ENCODE measurements at regions not wholly inside any gene's neighbourhood (a gene's known extent, or its start where the extent isn't known, plus 50 kb on each side); places are given as distances from the start of the nearest gene placed in this dataset.

DNA sequence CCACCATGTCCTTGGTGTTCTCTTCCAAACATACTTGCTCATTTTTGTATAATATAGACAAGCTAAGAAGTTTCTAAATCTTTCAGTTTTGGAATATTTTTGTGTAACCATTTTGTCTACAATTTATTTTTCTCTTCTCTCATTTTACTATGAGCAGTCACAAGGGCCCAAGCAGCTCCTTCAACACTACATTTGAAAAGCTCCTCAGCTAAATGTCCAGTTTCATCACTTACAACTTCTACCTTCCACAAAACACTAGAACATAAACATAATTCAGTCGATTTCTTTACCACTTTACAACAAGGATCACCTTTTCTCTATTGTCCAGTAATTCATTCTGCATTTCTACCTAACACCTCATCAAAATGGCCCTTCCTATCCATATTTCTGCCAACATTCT lies 554.4 kb downstream of the RAB28 start:
- no peaks in the 10 kb centered on the region for H4K20me1 ChIP-seq (ENCODE audit: insufficient read depth, low read length)
- no peak overlapping the region for H3K27ac ChIP-seq (ENCODE audit: low read depth in 1 of 2, low read length in 2 of 2)
- Mint-ChIP-seq H3K36me3 (no peaks in the 10 kb centered on the region), H3K27ac (no peak overlapping the region), H3K27me3 (ENCODE audit: low read depth in 3 of 3) (no peaks in the 10 kb centered on the region), H3K4me1 (no peaks in the 10 kb centered on the region), H3K9me3 (peaks cover 0 to 6% (median 2%) of the 10 kb centered on the region in 7 donors), H3K4me3 (no peak overlapping the region)
- no peak overlapping the region for H3K4me3 ChIP-seq (replicated peaks in 1 of 3; ENCODE audit: low read depth in 2 of 3, low read length in 3 of 3)
- no peak overlapping the region for H3K4me2 ChIP-seq (replicated peaks; ENCODE audit: extremely low read depth, low read length, poor library complexity, severe bottlenecking)
- no peak for DNase-seq
- intact Hi-C loops (cut with micrococcal nuclease), result no loop called here
- no peak overlapping the region for H3K9ac ChIP-seq (ENCODE audit: insufficient read depth, low read length, poor library complexity, severe bottlenecking)
- no peaks in the 10 kb centered on the region for H3K4me1 ChIP-seq (ENCODE audit: control insufficient read depth in 1 of 2, insufficient read depth in 2 of 2, low read length in 2 of 2)
- WGBS (ENCODE audit: insufficient coverage), result 57% methylated on average over 1 of the region's 1 CpG
- H2AFZ ChIP-seq (ENCODE audit: insufficient read depth, low read depth, low read length, poor library complexity, severe bottlenecking), result no peak overlapping the region
- H3K9me3 ChIP-seq (replicated peaks in 1 of 2; ENCODE audit: control insufficient read depth in 1 of 2, insufficient read depth in 1 of 2, low read length in 2 of 2), result peaks cover 0 to 4% of the 10 kb centered on the region in 2 donors
- H3K36me3 ChIP-seq (replicated peaks in 1 of 2; ENCODE audit: control insufficient read depth in 1 of 2, insufficient read depth in 2 of 2, low read length in 2 of 2), result no peaks in the 10 kb centered on the region
- H3K27me3 ChIP-seq (ENCODE audit: control insufficient read depth in 2 of 2, insufficient read depth in 2 of 2, low read length in 2 of 2), result no peaks in the 10 kb centered on the region
- TF ChIP-seq, protein P1, sequence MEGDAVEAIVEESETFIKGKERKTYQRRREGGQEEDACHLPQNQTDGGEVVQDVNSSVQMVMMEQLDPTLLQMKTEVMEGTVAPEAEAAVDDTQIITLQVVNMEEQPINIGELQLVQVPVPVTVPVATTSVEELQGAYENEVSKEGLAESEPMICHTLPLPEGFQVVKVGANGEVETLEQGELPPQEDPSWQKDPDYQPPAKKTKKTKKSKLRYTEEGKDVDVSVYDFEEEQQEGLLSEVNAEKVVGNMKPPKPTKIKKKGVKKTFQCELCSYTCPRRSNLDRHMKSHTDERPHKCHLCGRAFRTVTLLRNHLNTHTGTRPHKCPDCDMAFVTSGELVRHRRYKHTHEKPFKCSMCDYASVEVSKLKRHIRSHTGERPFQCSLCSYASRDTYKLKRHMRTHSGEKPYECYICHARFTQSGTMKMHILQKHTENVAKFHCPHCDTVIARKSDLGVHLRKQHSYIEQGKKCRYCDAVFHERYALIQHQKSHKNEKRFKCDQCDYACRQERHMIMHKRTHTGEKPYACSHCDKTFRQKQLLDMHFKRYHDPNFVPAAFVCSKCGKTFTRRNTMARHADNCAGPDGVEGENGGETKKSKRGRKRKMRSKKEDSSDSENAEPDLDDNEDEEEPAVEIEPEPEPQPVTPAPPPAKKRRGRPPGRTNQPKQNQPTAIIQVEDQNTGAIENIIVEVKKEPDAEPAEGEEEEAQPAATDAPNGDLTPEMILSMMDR (IDR thresholded peaks at IDR 0.05), result no peak
- no peaks in the 10 kb centered on the region for H3K79me2 ChIP-seq (ENCODE audit: insufficient read depth, low read length)

DNA sequence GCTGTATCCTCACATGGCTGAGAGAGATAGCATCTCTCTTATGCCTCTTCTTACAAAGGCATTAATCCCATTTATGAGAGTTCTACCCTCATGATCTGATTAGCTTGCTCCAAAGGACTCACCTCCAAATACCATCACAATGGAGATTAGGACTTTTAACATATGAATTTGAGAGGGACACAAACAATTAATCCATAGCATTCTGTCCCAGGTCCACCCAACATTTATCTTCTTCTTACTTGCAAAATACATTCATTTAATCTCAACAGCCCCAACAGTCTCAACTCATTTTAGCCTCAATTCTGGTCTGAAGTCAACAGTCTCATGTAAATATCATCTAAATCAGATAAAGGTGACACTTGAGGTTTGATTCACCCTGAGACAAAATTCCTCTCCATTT lies 555.4 kb downstream of the RAB28 start:
- H3K36me3 Mint-ChIP-seq, result no peaks in the 10 kb centered on the region
- Histone ChIP-seq H3K27ac (ENCODE audit: low read depth in 1 of 2, low read length in 2 of 2) (no peak overlapping the region), H3K36me3 (replicated peaks in 1 of 2; ENCODE audit: control insufficient read depth in 1 of 2, insufficient read depth in 2 of 2, low read length in 2 of 2) (no peaks in the 10 kb centered on the region), H4K20me1 (ENCODE audit: insufficient read depth, low read length) (no peaks in the 10 kb centered on the region), H3K9ac (ENCODE audit: insufficient read depth, low read length, poor library complexity, severe bottlenecking) (no peak overlapping the region), H3K9me3 (replicated peaks in 1 of 2; ENCODE audit: control insufficient read depth in 1 of 2, insufficient read depth in 1 of 2, low read length in 2 of 2) (peaks cover 0 to 4% of the 10 kb centered on the region in 2 donors), H3K79me2 (ENCODE audit: insufficient read depth, low read length) (no peaks in the 10 kb centered on the region), H3K4me1 (ENCODE audit: control insufficient read depth in 1 of 2, insufficient read depth in 2 of 2, low read length in 2 of 2) (no peaks in the 10 kb centered on the region), H3K4me3 (replicated peaks in 1 of 3; ENCODE audit: low read depth in 2 of 3, low read length in 3 of 3) (no peak overlapping the region), H2AFZ (ENCODE audit: insufficient read depth, low read depth, low read length, poor library complexity, severe bottlenecking) (no peak overlapping the region), H3K4me2 (replicated peaks; ENCODE audit: extremely low read depth, low read length, poor library complexity, severe bottlenecking) (no peak overlapping the region), H3K27me3 (ENCODE audit: control insufficient read depth in 2 of 2, insufficient read depth in 2 of 2, low read length in 2 of 2) (no peaks in the 10 kb centered on the region)
- no peaks in the 10 kb centered on the region for H3K27me3 Mint-ChIP-seq (ENCODE audit: low read depth in 3 of 3)
- intact Hi-C loops (cut with micrococcal nuclease), result no loop called here
- H3K9me3 Mint-ChIP-seq, result peaks cover 0 to 7% (median 3%) of the 10 kb centered on the region in 7 donors
- no peak for DNase-seq
- TF ChIP-seq, protein P1 (IDR thresholded peaks at IDR 0.05), result no peak
- H3K4me3 Mint-ChIP-seq, result no peak overlapping the region
- H3K27ac Mint-ChIP-seq, result no peak overlapping the region
- no peaks in the 10 kb centered on the region for H3K4me1 Mint-ChIP-seq
